Mesodermal cell (in vitro differentiated cells): ENCODE measurements at regions not wholly inside any gene's neighbourhood (a gene's known extent, or its start where the extent isn't known, plus 50 kb on each side); places are given as distances from the start of the nearest gene placed in this dataset.

Source experiments
- H3K27ac ChIP-seq: 2 replicates; pipeline ENCODE4 v1.7.0; 2013; ENCODE audit warnings: mild to moderate bottlenecking, low read depth, low read length, moderate library complexity; ENCODE audit not compliant: severe bottlenecking
- H3K36me3 ChIP-seq: 2 replicates; pipeline ENCODE4 v1.7.1; 2013; ENCODE audit warnings: mild to moderate bottlenecking, low read length, moderate library complexity; ENCODE audit not compliant: control insufficient read depth, insufficient read depth
- H3K4me1 ChIP-seq: one replicate; pipeline ENCODE4 v1.7.1; 2013; ENCODE audit warnings: mild to moderate bottlenecking, low read length; ENCODE audit not compliant: insufficient read depth, control insufficient read depth, poor library complexity, severe bottlenecking
- H3K4me3 ChIP-seq: 2 replicates; pipeline ENCODE4 v1.7.0; 2013; ENCODE audit warnings: low read length, control low read depth, mild to moderate bottlenecking; ENCODE audit not compliant: insufficient read depth, poor library complexity, severe bottlenecking; ENCODE audit errors: extremely low read depth
- H3K9me3 ChIP-seq: 2 replicates; pipeline ENCODE4 v1.7.1; 2013; ENCODE audit warnings: mild to moderate bottlenecking, low read length, moderate library complexity; ENCODE audit not compliant: control insufficient read depth
- WGBS, 2 experiments: methylation state at CpG; one replicate each; pipeline ENCODE4 v1.1.5; 2013; ENCODE audit warnings: missing lambda C conversion rate in 2 of 2; ENCODE audit not compliant: insufficient coverage in 2 of 2; 5-methylcytosine and 5-hydroxymethylcytosine counted together

- Histone ChIP-seq H3K36me3 (no peaks in the 10 kb centered on the region), H3K9me3 (no peaks in the 10 kb centered on the region), H3K27ac (no peak overlapping the region), H3K4me1 (no peaks in the 10 kb centered on the region), H3K4me3 (no peak overlapping the region)
- WGBS, 2 experiments: 83% methylated on average over 1 of the region's 1 CpG; no CpG with 5 or more reads in 1 of the 2 experiments
Measured at GRCh38 chr18:57931038-57931437, 113.0 kb upstream of the NEDD4L start.

GRCh38 chr18:57930476-57930875 lies 113.5 kb upstream of the NEDD4L start:
- Histone ChIP-seq H3K4me3 (no peak overlapping the region), H3K27ac (no peak overlapping the region), H3K4me1 (no peaks in the 10 kb centered on the region), H3K36me3 (no peaks in the 10 kb centered on the region), H3K9me3 (no peaks in the 10 kb centered on the region)
- 85 to 95% methylated on average over 4 to 5 of the region's 6 CpGs for WGBS, 2 experiments

- Histone ChIP-seq H3K27ac (no peak overlapping the region), H3K36me3 (no peaks in the 10 kb centered on the region), H3K4me1 (no peaks in the 10 kb centered on the region), H3K4me3 (no peak overlapping the region), H3K9me3 (no peaks in the 10 kb centered on the region)
- 80 to 100% methylated on average over 1 to 2 of the region's 4 CpGs for WGBS, 2 experiments
Measured at GRCh38 chr18:57929922-57930321, 114.1 kb upstream of the NEDD4L start.

- H3K4me1 ChIP-seq: no peaks in the 10 kb centered on the region
- H3K9me3 ChIP-seq: no peaks in the 10 kb centered on the region
- H3K36me3 ChIP-seq: no peaks in the 10 kb centered on the region
- no peak overlapping the region for H3K27ac ChIP-seq
- no peak overlapping the region for H3K4me3 ChIP-seq
- 86 to 94% methylated on average over 3 to 4 of the region's 5 CpGs for WGBS, 2 experiments
Measured at GRCh38 chr18:57928466-57928865, 115.6 kb upstream of the NEDD4L start.

- Histone ChIP-seq H3K27ac (no peak overlapping the region), H3K9me3 (no peaks in the 10 kb centered on the region), H3K4me1 (no peaks in the 10 kb centered on the region), H3K4me3 (no peak overlapping the region), H3K36me3 (no peaks in the 10 kb centered on the region)
- no CpG with 5 or more reads among the region's 2 CpGs for WGBS, 2 experiments
Measured at GRCh38 chr18:57927511-57927910, 116.5 kb upstream of the NEDD4L start.

GRCh38 chr18:57925706-57926105 lies 118.3 kb upstream of the NEDD4L start:
- Histone ChIP-seq H3K27ac (no peak overlapping the region), H3K4me1 (no peaks in the 10 kb centered on the region), H3K9me3 (no peaks in the 10 kb centered on the region), H3K36me3 (no peaks in the 10 kb centered on the region), H3K4me3 (no peak overlapping the region)
- WGBS, 2 experiments: 78 to 86% methylated on average over 1 of the region's 1 CpG

- Histone ChIP-seq H3K9me3 (no peaks in the 10 kb centered on the region), H3K4me1 (no peaks in the 10 kb centered on the region), H3K4me3 (no peak overlapping the region), H3K27ac (no peak overlapping the region), H3K36me3 (no peaks in the 10 kb centered on the region)
- WGBS, 2 experiments: 79 to 91% methylated on average over 4 to 5 of the region's 5 CpGs
Measured at GRCh38 chr18:57923611-57924010, 120.4 kb upstream of the NEDD4L start.

- H3K36me3 ChIP-seq: no peaks in the 10 kb centered on the region
- H3K9me3 ChIP-seq: no peaks in the 10 kb centered on the region
- H3K4me3 ChIP-seq: no peak overlapping the region
- 100% methylated on average over 1 of the region's 3 CpGs for WGBS, 2 experiments
- H3K27ac ChIP-seq: no peak overlapping the region
- H3K4me1 ChIP-seq: no peaks in the 10 kb centered on the region
Measured at GRCh38 chr18:57922885-57923284, 119.8 kb upstream of the ATP8B1 start.

- Histone ChIP-seq H3K4me1 (peaks cover under 1% of the 10 kb centered on the region), H3K27ac (no peak overlapping the region), H3K4me3 (no peak overlapping the region), H3K36me3 (no peaks in the 10 kb centered on the region), H3K9me3 (no peaks in the 10 kb centered on the region)
- WGBS, 2 experiments: 92 to 94% methylated on average over 2 to 3 of the region's 4 CpGs
Measured at GRCh38 chr18:57921708-57922107, 118.6 kb upstream of the ATP8B1 start.

- no peaks in the 10 kb centered on the region for H3K36me3 ChIP-seq
- 82 to 91% methylated on average over 1 of the region's 1 CpG for WGBS, 2 experiments
- H3K4me3 ChIP-seq: no peak overlapping the region
- H3K4me1 ChIP-seq: peaks cover 10% of the 10 kb centered on the region
- H3K27ac ChIP-seq: no peak overlapping the region
- H3K9me3 ChIP-seq: no peaks in the 10 kb centered on the region
Measured at GRCh38 chr18:57920036-57920435, 116.9 kb upstream of the ATP8B1 start.

GRCh38 chr18:57918601-57919000 lies 115.5 kb upstream of the ATP8B1 start:
- Histone ChIP-seq H3K27ac (no peak overlapping the region), H3K4me3 (no peak overlapping the region), H3K9me3 (no peaks in the 10 kb centered on the region), H3K36me3 (no peaks in the 10 kb centered on the region), H3K4me1 (peaks cover 10% of the 10 kb centered on the region)
- 86 to 100% methylated on average over 1 to 3 of the region's 3 CpGs for WGBS, 2 experiments
